ENCODE measurements at regions not wholly inside any gene's neighbourhood (a gene's known extent, or its start where the extent isn't known, plus 50 kb on each side); places are given as distances from the start of the nearest gene placed in this dataset.
"Not testable (repeated sequence)": the region's sequence is repeated elsewhere in the genome, so short reads cannot be mapped to it uniquely, and the experiment has no call there.

GRCh38 chr7:6989968-6990367 is 163.9 kb upstream of the CCZ1B start:
- TF ChIP-seq CTCF (conservative IDR thresholded peaks at IDR 0.05 in 1 of 2, IDR thresholded peaks at IDR 0.05 in 1 of 2; ENCODE audit: low read depth in 1 of 2, low read length in 2 of 2); EZH2 (IDR thresholded peaks at IDR 0.05; ENCODE audit: low read length, missing control alignments): not testable (repeated sequence)

Measured in fibroblast of lung (primary cell).